ENCODE measurements at regions not wholly inside any gene's neighbourhood (a gene's known extent, or its start where the extent isn't known, plus 50 kb on each side); places are given as distances from the start of the nearest gene placed in this dataset.

DNA sequence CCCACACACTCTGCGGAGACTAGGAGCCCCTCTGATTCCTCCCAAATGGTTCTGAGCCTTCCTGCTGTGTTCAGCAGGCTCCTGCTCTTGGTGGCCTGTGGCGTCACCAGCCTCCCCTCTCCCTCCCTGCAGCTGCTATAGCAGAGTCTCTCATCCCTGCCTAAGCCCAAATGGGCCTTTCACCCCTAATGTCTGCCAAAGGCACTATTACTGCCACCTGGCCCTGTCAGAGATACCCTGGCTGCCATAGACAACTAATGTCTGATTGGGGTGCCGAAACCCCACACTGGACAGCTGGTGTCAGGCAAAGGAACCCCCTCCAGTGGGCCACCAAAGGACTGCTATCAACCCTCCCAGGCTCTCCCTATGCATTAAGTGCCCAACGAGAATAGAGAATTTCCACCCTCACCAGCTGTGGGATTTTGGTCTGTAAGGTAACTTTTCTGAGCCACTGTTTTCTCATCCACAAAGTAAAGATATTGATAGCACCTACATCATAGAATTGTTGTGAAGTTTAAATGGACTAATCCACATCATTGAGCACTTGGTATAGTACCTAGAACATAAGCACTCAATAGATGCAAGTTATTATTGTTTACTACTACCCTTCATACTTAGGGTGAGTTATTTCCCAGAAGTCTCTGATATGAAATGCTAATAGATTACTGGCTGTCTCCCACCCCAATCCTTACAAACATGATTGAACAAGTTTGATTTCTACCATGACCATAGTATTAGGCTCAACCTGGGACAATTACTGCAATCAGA lies 421.3 kb downstream of the MID1IP1 start:
- DNase-seq (no peak), ATAC-seq (no peak)
- Histone ChIP-seq H3K9me3 (no peaks in the 10 kb centered on the region), H3K27me3 (peaks cover 0 to 57% (median 0%) of the 10 kb centered on the region in 7 donors), H3K27ac (no peak overlapping the region), H3K4me1 (no peaks in the 10 kb centered on the region), H3K4me3 (no peak overlapping the region), H3K36me3 (no peaks in the 10 kb centered on the region)
- TF ChIP-seq, protein P1, sequence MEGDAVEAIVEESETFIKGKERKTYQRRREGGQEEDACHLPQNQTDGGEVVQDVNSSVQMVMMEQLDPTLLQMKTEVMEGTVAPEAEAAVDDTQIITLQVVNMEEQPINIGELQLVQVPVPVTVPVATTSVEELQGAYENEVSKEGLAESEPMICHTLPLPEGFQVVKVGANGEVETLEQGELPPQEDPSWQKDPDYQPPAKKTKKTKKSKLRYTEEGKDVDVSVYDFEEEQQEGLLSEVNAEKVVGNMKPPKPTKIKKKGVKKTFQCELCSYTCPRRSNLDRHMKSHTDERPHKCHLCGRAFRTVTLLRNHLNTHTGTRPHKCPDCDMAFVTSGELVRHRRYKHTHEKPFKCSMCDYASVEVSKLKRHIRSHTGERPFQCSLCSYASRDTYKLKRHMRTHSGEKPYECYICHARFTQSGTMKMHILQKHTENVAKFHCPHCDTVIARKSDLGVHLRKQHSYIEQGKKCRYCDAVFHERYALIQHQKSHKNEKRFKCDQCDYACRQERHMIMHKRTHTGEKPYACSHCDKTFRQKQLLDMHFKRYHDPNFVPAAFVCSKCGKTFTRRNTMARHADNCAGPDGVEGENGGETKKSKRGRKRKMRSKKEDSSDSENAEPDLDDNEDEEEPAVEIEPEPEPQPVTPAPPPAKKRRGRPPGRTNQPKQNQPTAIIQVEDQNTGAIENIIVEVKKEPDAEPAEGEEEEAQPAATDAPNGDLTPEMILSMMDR (IDR thresholded peaks at IDR 0.05) = no peak
- WGBS, 2 donors = 89 to 95% methylated on average over 4 of the region's 4 CpGs
- intact Hi-C loops (cut with DNase I) = no loop called here

DNA sequence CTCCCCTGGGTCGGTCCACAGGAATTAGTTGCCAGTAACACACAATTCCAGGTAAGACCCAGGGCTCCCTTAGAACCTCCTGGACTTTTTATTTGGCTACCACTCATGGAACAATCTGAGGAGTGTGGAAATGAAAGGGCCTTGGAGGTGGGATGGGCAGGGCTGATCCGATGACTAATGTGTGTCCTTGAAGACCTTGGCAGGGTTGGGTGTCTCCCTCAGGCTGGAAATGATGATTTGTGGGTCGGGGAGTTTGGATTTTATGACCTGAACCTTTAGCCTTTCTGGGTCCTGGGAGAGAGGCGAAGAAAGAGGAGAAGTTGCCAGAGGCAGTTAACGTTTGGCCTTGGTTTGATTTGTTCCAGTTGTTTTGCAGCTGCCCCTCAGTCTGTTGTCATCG lies 425.0 kb downstream of the MID1IP1 start:
- 55 to 57% methylated on average over 5 to 6 of the region's 6 CpGs for WGBS, 2 donors
- TF ChIP-seq, protein P1 (IDR thresholded peaks at IDR 0.05) = no peak
- no peak overlapping the region for H3K27ac ChIP-seq
- DNase-seq (no peak), ATAC-seq (no peak)
- H3K36me3 ChIP-seq = no peaks in the 10 kb centered on the region
- no peaks in the 10 kb centered on the region for H3K9me3 ChIP-seq
- peaks cover 0 to 55% (median 0%) of the 10 kb centered on the region in 7 donors for H3K27me3 ChIP-seq
- intact Hi-C loops (cut with DNase I) = no loop called here
- no peak overlapping the region for H3K4me3 ChIP-seq
- peaks cover 0 to 3% (median 0%) of the 10 kb centered on the region in 9 donors for H3K4me1 ChIP-seq

DNA sequence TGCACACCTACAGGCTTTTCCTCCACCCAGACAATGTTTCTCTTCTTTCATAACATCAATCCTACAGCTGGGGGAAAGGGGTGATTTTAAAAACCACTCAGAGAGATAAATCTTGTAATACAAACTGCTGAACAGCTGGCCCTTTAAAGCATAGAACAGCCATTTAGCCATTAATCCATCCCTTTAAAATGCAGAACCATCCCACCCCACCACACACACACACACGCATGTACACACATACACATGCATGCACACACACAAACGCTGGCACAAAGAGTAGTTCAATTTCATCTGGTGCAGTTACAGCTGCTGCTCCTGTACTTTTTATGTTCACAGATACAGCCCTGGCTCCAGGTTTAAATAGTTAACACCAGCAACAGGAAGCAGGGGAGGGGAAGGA lies 426.1 kb downstream of the MID1IP1 start:
- ATAC-seq (no peak), DNase-seq (no peak)
- Histone ChIP-seq H3K27me3 (peaks cover 0 to 51% (median 0%) of the 10 kb centered on the region in 7 donors), H3K27ac (no peak overlapping the region), H3K9me3 (no peaks in the 10 kb centered on the region), H3K4me3 (no peak overlapping the region), H3K4me1 (peaks cover 0 to 3% (median 0%) of the 10 kb centered on the region in 9 donors), H3K36me3 (no peaks in the 10 kb centered on the region)
- intact Hi-C loops (cut with DNase I) = no loop called here
- TF ChIP-seq, protein P1 (IDR thresholded peaks at IDR 0.05) = no peak
- 56 to 61% methylated on average over 2 of the region's 2 CpGs for WGBS, 2 donors

DNA sequence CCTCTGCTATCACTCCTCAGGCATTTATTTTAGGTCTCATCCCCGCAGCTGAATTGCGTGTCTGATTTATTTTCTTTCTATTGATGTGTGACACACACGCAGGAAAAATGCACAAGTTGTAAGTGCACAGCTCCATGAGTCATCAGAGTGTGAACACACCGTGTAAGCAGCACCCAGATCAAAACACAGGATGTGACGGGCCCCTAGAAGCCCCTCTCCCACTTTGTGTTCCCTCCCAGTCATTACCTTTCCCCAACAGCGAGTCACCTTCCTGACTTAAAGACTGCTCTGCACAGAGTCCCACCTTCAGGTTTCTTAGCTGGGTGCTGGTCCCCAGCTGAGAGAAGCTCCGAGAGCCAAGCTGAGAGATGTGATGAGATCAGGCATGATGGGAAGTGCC lies 436.7 kb downstream of the MID1IP1 start:
- Histone ChIP-seq H3K4me3 (no peak overlapping the region), H3K9me3 (no peaks in the 10 kb centered on the region), H3K27me3 (peaks cover 0 to 50% (median 0%) of the 10 kb centered on the region in 7 donors), H3K4me1 (no peaks in the 10 kb centered on the region), H3K36me3 (no peaks in the 10 kb centered on the region), H3K27ac (no peak overlapping the region)
- ATAC-seq (no peak), DNase-seq (no peak)
- intact Hi-C loops (cut with DNase I) = loop anchor here in 1 of 10 donors (10.0 kb wide), 1 partner anchor 483 kb away; no protein-coding TSS in a partner anchor
- TF ChIP-seq, protein P1 (IDR thresholded peaks at IDR 0.05) = no peak
- 85 to 89% methylated on average over 6 to 7 of the region's 7 CpGs for whole genome bisulfite sequencing, 2 donors

Measured in heart right ventricle (tissue), 16 donors.